Endothelial cell of umbilical vein (primary cell): ENCODE measurements at regions not wholly inside any gene's neighbourhood (a gene's known extent, or its start where the extent isn't known, plus 50 kb on each side); places are given as distances from the start of the nearest gene placed in this dataset.

Source experiments
- BruUV-seq: library from RNA; stranded (reverse); fragments of 400-500 nt; replicated peaks from 2 replicates; lab custom pipeline; 2021; lab: Mats Ljungman, UMichigan
- CTCF ChIA-PET: fragments of 300-600, 350-600 bp; sonication (Branson Sonifier 250); formaldehyde crosslinking; loops from one replicate; lab custom pipeline; 2021; ENCODE audit warnings: antibody characterized with exemption, inconsistent platforms; lab: Charles Lee
- POLR2A ChIA-PET: fragments of 300-600, 350-600 bp; sonication (Branson Sonifier 250); formaldehyde crosslinking; loops from one replicate; lab custom pipeline; 2021; ENCODE audit warnings: antibody characterized with exemption, inconsistent platforms; lab: Charles Lee
- DNase-seq: peaks from one replicate; pipeline ENCODE4 v3.0.0-alpha.2; 2011; ENCODE audit warnings: low read depth, low spot score
- FAIRE-seq: peaks from 2 replicates; lab custom pipeline; 2011; peaks lifted over from hg19 to GRCh38; lab: Jason Lieb, UNC
- H2AFZ ChIP-seq: 2 replicates; pipeline ENCODE4 v1.6.0; 2012; ENCODE audit warnings: low read depth, low read length, control low read depth, inconsistent platforms
- H3K27ac ChIP-seq: 2 replicates; pipeline ENCODE4 v1.5.1; 2011; ENCODE audit warnings: low read depth, mild to moderate bottlenecking, control low read depth, low read length, moderate library complexity; ENCODE audit not compliant: insufficient read depth
- H3K27me3 ChIP-seq, 2 experiments: 2 replicates each; pipeline versions ENCODE4 v1.6.0 to v1.6.1; 2011; ENCODE audit warnings: low read length in 2 of 2, mixed read lengths in 1 of 2; ENCODE audit not compliant: control insufficient read depth in 2 of 2, insufficient read depth in 2 of 2
- H3K36me3 ChIP-seq, 2 experiments: 2 replicates in 1 of 2; 3 replicates in 1 of 2; pipeline ENCODE4 v1.5.1; 2011; ENCODE audit warnings: low read length in 2 of 2, mild to moderate bottlenecking in 1 of 2, moderate library complexity in 1 of 2; ENCODE audit not compliant: control insufficient read depth in 2 of 2, insufficient read depth in 2 of 2; ENCODE audit errors: extremely low read depth in 1 of 2
- H3K4me1 ChIP-seq: 3 replicates; pipeline ENCODE4 v1.5.1; 2011; ENCODE audit warnings: mild to moderate bottlenecking, low read length; ENCODE audit not compliant: control insufficient read depth, insufficient read depth; ENCODE audit errors: extremely low read depth
- H3K4me2 ChIP-seq: 2 replicates; pipeline ENCODE4 v1.6.1; 2011; ENCODE audit warnings: low read length, control low read depth, mixed read lengths; ENCODE audit not compliant: insufficient read depth
- H3K4me3 ChIP-seq, 3 experiments: fragments of 200-600 bp in 1 of 3; sonication (generic), shearing (Covaris generic) in 1 of 3; replicated peaks in 1 of 3; 2 replicates each; pipeline ENCODE4 v1.5.1; 2011 to 2016; ENCODE audit warnings: control low read depth in 3 of 3, low read length in 3 of 3, mild to moderate bottlenecking in 2 of 3, inconsistent platforms in 1 of 3, low read depth in 1 of 3, moderate library complexity in 1 of 3; ENCODE audit not compliant: insufficient read depth in 1 of 3
- H3K79me2 ChIP-seq: 2 replicates; pipeline ENCODE4 v1.6.0; 2012; ENCODE audit warnings: low read length, inconsistent platforms; ENCODE audit not compliant: control insufficient read depth, insufficient read depth
- H3K9ac ChIP-seq: replicated peaks from 2 replicates; pipeline ENCODE3; 2011; ENCODE audit warnings: low read length, control low read depth; ENCODE audit not compliant: insufficient read depth; ENCODE audit errors: extremely low read depth
- H3K9me1 ChIP-seq: replicated peaks from 3 replicates; pipeline ENCODE4 v1.6.0; 2011; ENCODE audit warnings: mild to moderate bottlenecking, low read length; ENCODE audit not compliant: control insufficient read depth, insufficient read depth; ENCODE audit errors: extremely low read depth
- H3K9me3 ChIP-seq: replicated peaks from 2 replicates; pipeline ENCODE4 v1.5.1; 2012; ENCODE audit warnings: low read length, inconsistent platforms; ENCODE audit not compliant: control insufficient read depth, insufficient read depth
- H4K20me1 ChIP-seq: replicated peaks from 2 replicates; pipeline ENCODE3; 2011; ENCODE audit warnings: mild to moderate bottlenecking, low read length; ENCODE audit not compliant: control insufficient read depth, insufficient read depth; ENCODE audit errors: extremely low read depth
- CTCF ChIP-seq, 2 donors: IDR thresholded peaks; 1 replicate in 1 of 2; 2 replicates in 1 of 2; pipeline ENCODE4 v1.5.1; 2011; ENCODE audit warnings: low read length in 2 of 2, mild to moderate bottlenecking in 2 of 2, moderate library complexity in 2 of 2, control low read depth in 1 of 2, inconsistent platforms in 1 of 2, low read depth in 1 of 2; ENCODE audit not compliant: insufficient read depth in 1 of 2; ENCODE audit errors: extremely low read depth in 1 of 2
- EZH2 ChIP-seq: IDR thresholded peaks from 2 replicates; pipeline ENCODE4 v1.6.1; 2012; ENCODE audit warnings: borderline replicate concordance, low read depth, mild to moderate bottlenecking, moderate library complexity, low read length, inconsistent platforms; ENCODE audit not compliant: severe bottlenecking
- FOS ChIP-seq: IDR thresholded peaks from 2 replicates; pipeline ENCODE4 v1.6.1; 2011; ENCODE audit warnings: mild to moderate bottlenecking, low read length, moderate library complexity, borderline replicate concordance; ENCODE audit not compliant: insufficient read depth
- GATA2 ChIP-seq: IDR thresholded peaks from 2 replicates; pipeline ENCODE4 v1.7.0; 2011; ENCODE audit warnings: low read depth, mild to moderate bottlenecking, moderate library complexity, mixed read lengths, low read length; ENCODE audit not compliant: insufficient read length, insufficient read depth
- JUN ChIP-seq: IDR thresholded peaks from 2 replicates; pipeline ENCODE4 v1.6.1; 2011; ENCODE audit warnings: borderline replicate concordance, low read depth; ENCODE audit not compliant: insufficient read length, insufficient read depth
- MAX ChIP-seq: IDR thresholded peaks from 2 replicates; pipeline ENCODE4 v1.6.1; 2011; ENCODE audit not compliant: insufficient read depth, insufficient read length
- MYC ChIP-seq: IDR thresholded peaks from one replicate; pipeline ENCODE4 v1.6.1; 2011; ENCODE audit warnings: mild to moderate bottlenecking, low read depth, low read length
- POLR2A ChIP-seq: IDR thresholded peaks from 2 replicates; pipeline ENCODE4 v1.6.1; 2012; ENCODE audit warnings: low read depth, mild to moderate bottlenecking, control low read depth, low read length
- POLR2AphosphoS5 ChIP-seq: IDR thresholded peaks from 2 replicates; pipeline ENCODE4 v1.6.1; 2012; ENCODE audit warnings: low read depth, mild to moderate bottlenecking, control low read depth, low read length, moderate library complexity; ENCODE audit not compliant: insufficient read depth
- dilution Hi-C: fragments of 300-500 bp; cut with MboI; formaldehyde crosslinking; loops from one replicate; pipeline ENCODE4 v1.15.0; 2019; ENCODE audit warnings: low sequenced_read_pairs; ENCODE audit not compliant: extremely low pct_ligation_motif_present
- intact Hi-C: fragments of 100-400 bp; cut with micrococcal nuclease; formaldehyde crosslinking; loops from one replicate; pipeline ENCODE4 v1.10.0; 2022

GRCh38 chr18:1019191-1019590 is 114.5 kb downstream of the ADCYAP1 start:
- ChIA-PET POLR2A (no interaction called here), CTCF (interaction anchor here (2.8 kb wide), 1 partner anchor 57 kb away, joined by 13 read pairs; no protein-coding TSS in a partner anchor)
- TF ChIP-seq MYC (no peak), GATA2 (no peak), POLR2AphosphoS5 (no peak), EZH2 (no peak), CTCF (IDR thresholded peaks at IDR 0.05; ENCODE audit: extremely low read depth in 1 of 2, insufficient read depth in 1 of 2, low read depth in 1 of 2, low read length in 2 of 2) (no peak), FOS (no peak), JUN (no peak), POLR2A (no peak), MAX (no peak)
- no TSS peak for BruUV-seq
- Histone ChIP-seq H3K9ac (no peak overlapping the region), H3K9me3 (no peaks in the 10 kb centered on the region), H3K4me3 (no peak overlapping the region), H3K4me2 (no peak overlapping the region), H3K27me3 (no peaks in the 10 kb centered on the region), H4K20me1 (no peaks in the 10 kb centered on the region), H3K9me1 (no peaks in the 10 kb centered on the region), H3K4me1 (no peaks in the 10 kb centered on the region), H3K36me3 (no peaks in the 10 kb centered on the region), H2AFZ (peak overlapping the region; percentile 46), H3K27ac (no peak overlapping the region), H3K79me2 (no peaks in the 10 kb centered on the region)
- dilution Hi-C loops (no loop called here), intact Hi-C loops (no loop called here)
- FAIRE-seq, result peak; percentile 54
- peak; percentile 30 for DNase-seq
